ENCODE measurements at regions not wholly inside any gene's neighbourhood (a gene's known extent, or its start where the extent isn't known, plus 50 kb on each side); places are given as distances from the start of the nearest gene placed in this dataset.

DNA sequence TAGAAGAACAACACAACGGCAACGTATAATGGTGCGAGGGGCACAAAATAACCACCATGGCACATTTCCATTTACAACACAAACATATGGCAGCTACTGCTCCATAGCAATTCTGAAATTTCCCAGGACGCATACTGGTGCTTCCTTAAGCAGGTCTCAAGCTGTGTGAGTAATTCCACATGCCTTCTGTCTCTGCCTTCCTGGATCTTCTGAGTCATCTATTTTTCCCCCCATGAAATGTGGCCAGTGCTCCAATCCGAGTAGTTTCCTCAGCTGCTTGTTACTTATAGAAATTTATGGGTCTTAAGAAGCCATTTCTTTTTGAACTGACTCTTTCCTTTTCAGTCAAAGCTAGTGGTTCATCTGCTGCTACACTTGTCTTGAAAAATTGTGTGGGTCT is 256.6 kb upstream of the KLF6 start:
- Histone ChIP-seq H3K36me3 (ENCODE audit: control insufficient read depth in 2 of 2, extremely low read depth in 1 of 2, insufficient read depth in 2 of 2, low read length in 2 of 2) (no peaks in the 10 kb centered on the region), H3K9ac (ENCODE audit: control insufficient read depth, extremely low read depth, insufficient read depth, low read length) (no peak overlapping the region), H3K9me3 (ENCODE audit: control insufficient read depth, low read depth, low read length) (peaks cover 3% of the 10 kb centered on the region), H3K27me3 (ENCODE audit: control insufficient read depth, extremely low read depth, insufficient read depth, low read length) (no peaks in the 10 kb centered on the region), H3K4me2 (ENCODE audit: control insufficient read depth, extremely low read depth, insufficient read depth, low read depth, low read length) (no peak overlapping the region), H3K27ac (ENCODE audit: control insufficient read depth, insufficient read depth, low read length) (no peak overlapping the region), H3K79me2 (ENCODE audit: control insufficient read depth, insufficient read depth, low read length) (no peaks in the 10 kb centered on the region), H3K4me1 (ENCODE audit: control insufficient read depth, extremely low read depth, insufficient read depth, low read length) (no peaks in the 10 kb centered on the region), H4K20me1 (ENCODE audit: control insufficient read depth, extremely low read depth, insufficient read depth, low read length) (no peaks in the 10 kb centered on the region), H2AFZ (ENCODE audit: control insufficient read depth, low read length) (no peak overlapping the region), H3K9me1 (ENCODE audit: control insufficient read depth, extremely low read depth, insufficient read depth, low read length) (no peaks in the 10 kb centered on the region), H3K4me3 (ENCODE audit: control insufficient read depth in 2 of 3, extremely low read depth in 1 of 3, insufficient read depth in 2 of 3, low read depth in 1 of 3, low read length in 3 of 3) (no peak overlapping the region)
- dilution Hi-C loops (cut with MboI; ENCODE audit: extremely low pct_ligation_motif_present, low sequenced_read_pairs), result no loop called here
- TF ChIP-seq, protein P1, sequence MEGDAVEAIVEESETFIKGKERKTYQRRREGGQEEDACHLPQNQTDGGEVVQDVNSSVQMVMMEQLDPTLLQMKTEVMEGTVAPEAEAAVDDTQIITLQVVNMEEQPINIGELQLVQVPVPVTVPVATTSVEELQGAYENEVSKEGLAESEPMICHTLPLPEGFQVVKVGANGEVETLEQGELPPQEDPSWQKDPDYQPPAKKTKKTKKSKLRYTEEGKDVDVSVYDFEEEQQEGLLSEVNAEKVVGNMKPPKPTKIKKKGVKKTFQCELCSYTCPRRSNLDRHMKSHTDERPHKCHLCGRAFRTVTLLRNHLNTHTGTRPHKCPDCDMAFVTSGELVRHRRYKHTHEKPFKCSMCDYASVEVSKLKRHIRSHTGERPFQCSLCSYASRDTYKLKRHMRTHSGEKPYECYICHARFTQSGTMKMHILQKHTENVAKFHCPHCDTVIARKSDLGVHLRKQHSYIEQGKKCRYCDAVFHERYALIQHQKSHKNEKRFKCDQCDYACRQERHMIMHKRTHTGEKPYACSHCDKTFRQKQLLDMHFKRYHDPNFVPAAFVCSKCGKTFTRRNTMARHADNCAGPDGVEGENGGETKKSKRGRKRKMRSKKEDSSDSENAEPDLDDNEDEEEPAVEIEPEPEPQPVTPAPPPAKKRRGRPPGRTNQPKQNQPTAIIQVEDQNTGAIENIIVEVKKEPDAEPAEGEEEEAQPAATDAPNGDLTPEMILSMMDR (optimal IDR thresholded peaks at IDR 0.05 in 1 of 3, IDR thresholded peaks at IDR 0.05 in 1 of 3, conservative IDR thresholded peaks at IDR 0.05 in 1 of 3; ENCODE audit: extremely low read depth in 1 of 3, insufficient read depth in 2 of 3, low read length in 3 of 3), result no peak
- TF ChIP-seq EZH2 (IDR thresholded peaks at IDR 0.05; ENCODE audit: low read length), result no peak
- DNase-seq (ENCODE audit: low read depth, low spot score) (no peak), FAIRE-seq (no peak)

GRCh38 chr10:4038000-4038399 is 253.0 kb upstream of the KLF6 start:
- Histone ChIP-seq H3K9me1 (ENCODE audit: control insufficient read depth, extremely low read depth, insufficient read depth, low read length) (no peaks in the 10 kb centered on the region), H3K27ac (ENCODE audit: control insufficient read depth, insufficient read depth, low read length) (no peak overlapping the region), H3K36me3 (ENCODE audit: control insufficient read depth in 2 of 2, extremely low read depth in 1 of 2, insufficient read depth in 2 of 2, low read length in 2 of 2) (no peaks in the 10 kb centered on the region), H3K9me3 (ENCODE audit: control insufficient read depth, low read depth, low read length) (peaks cover 3% of the 10 kb centered on the region), H2AFZ (ENCODE audit: control insufficient read depth, low read length) (no peak overlapping the region), H3K4me2 (ENCODE audit: control insufficient read depth, extremely low read depth, insufficient read depth, low read depth, low read length) (no peak overlapping the region), H3K27me3 (ENCODE audit: control insufficient read depth, extremely low read depth, insufficient read depth, low read length) (no peaks in the 10 kb centered on the region), H4K20me1 (ENCODE audit: control insufficient read depth, extremely low read depth, insufficient read depth, low read length) (no peaks in the 10 kb centered on the region), H3K4me1 (ENCODE audit: control insufficient read depth, extremely low read depth, insufficient read depth, low read length) (peaks cover 12% of the 10 kb centered on the region), H3K79me2 (ENCODE audit: control insufficient read depth, insufficient read depth, low read length) (no peaks in the 10 kb centered on the region), H3K9ac (ENCODE audit: control insufficient read depth, extremely low read depth, insufficient read depth, low read length) (no peak overlapping the region), H3K4me3 (ENCODE audit: control insufficient read depth in 2 of 3, extremely low read depth in 1 of 3, insufficient read depth in 2 of 3, low read depth in 1 of 3, low read length in 3 of 3) (no peak overlapping the region)
- no peak for FAIRE-seq
- dilution Hi-C loops (cut with MboI; ENCODE audit: extremely low pct_ligation_motif_present, low sequenced_read_pairs), result no loop called here
- no peak for DNase-seq (ENCODE audit: low read depth, low spot score)
- TF ChIP-seq EZH2 (IDR thresholded peaks at IDR 0.05; ENCODE audit: low read length), result no peak
- TF ChIP-seq, protein P1 (optimal IDR thresholded peaks at IDR 0.05 in 1 of 3, IDR thresholded peaks at IDR 0.05 in 1 of 3, conservative IDR thresholded peaks at IDR 0.05 in 1 of 3; ENCODE audit: extremely low read depth in 1 of 3, insufficient read depth in 2 of 3, low read length in 3 of 3), result no peak

Data from keratinocyte (primary cell).